Esophagus muscularis mucosa (tissue), 4 donors: ENCODE measurements at regions not wholly inside any gene's neighbourhood (a gene's known extent, or its start where the extent isn't known, plus 50 kb on each side); places are given as distances from the start of the nearest gene placed in this dataset.
"Not testable (repeated sequence)": the region's sequence is repeated elsewhere in the genome, so short reads cannot be mapped to it uniquely, and the experiment has no call there.

Source experiments
- DNase-seq: peaks from one replicate; pipeline ENCODE4 v3.0.0-alpha.2; 2017; ENCODE audit errors: extremely low spot score
- H3K27ac ChIP-seq, 4 donors: fragments of 200-600 bp; sonication (generic); replicated peaks in 1 of 4; 1 replicate in 3 of 4; 2 replicates in 1 of 4; pipeline ENCODE4 v1.5.1; 2016 to 2019; ENCODE audit warnings: mild to moderate bottlenecking in 1 of 4
- H3K27me3 ChIP-seq, 4 donors: fragments of 200-600 bp; sonication (generic); one replicate each; pipeline versions ENCODE4 v1.5.1 to v1.6.0; 2016 to 2019
- H3K36me3 ChIP-seq, 4 donors: fragments of 200-600 bp; sonication (generic); one replicate each; pipeline ENCODE4 v1.5.1; 2016 to 2019
- H3K4me1 ChIP-seq, 4 donors: fragments of 200-600 bp; sonication (generic); one replicate each; pipeline ENCODE4 v1.5.1; 2016 to 2019
- H3K4me3 ChIP-seq, 4 donors: fragments of 200-600 bp; sonication (generic); 1 replicate in 2 of 4; 2 replicates in 2 of 4; pipeline ENCODE4 v1.5.1; 2016 to 2019; ENCODE audit warnings: mild to moderate bottlenecking in 4 of 4, moderate library complexity in 1 of 4
- H3K9me3 ChIP-seq, 4 donors: fragments of 200-600 bp; sonication (generic); 1 replicate in 3 of 4; 2 replicates in 1 of 4; pipeline ENCODE4 v1.5.1; 2016 to 2019
- WGBS: methylation state at CpG from one replicate; pipeline ENCODE4 v1.1.5; 2018; 5-methylcytosine and 5-hydroxymethylcytosine counted together
- intact Hi-C: fragments of 100-400 bp; cut with DNase I; formaldehyde crosslinking; loops from one replicate; pipeline ENCODE4 v1.15.1; 2023

DNA sequence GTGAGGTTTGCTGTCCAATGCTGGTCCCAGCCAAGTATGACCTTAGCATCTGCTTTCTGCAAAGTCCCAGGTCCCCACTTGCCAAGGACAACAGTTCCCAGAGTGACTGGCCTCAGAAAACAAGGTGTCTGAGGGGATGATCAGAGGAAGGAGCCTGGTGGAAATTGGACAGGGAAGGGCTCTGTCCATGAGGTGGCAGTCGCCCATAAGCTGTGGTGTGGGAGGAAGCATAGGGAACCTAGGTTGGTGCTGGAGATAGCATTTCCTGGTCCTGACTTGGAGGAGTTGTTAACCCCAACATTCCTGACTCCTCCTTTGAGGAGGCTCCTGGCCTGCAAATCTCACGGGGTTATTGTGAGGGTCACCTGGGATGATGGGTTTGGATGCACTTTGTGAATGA lies 77.8 kb downstream of the LIMS4 start:
- H3K27me3 ChIP-seq, H3K9me3 ChIP-seq, intact Hi-C loops, H3K27ac ChIP-seq, H3K4me3 ChIP-seq, H3K4me1 ChIP-seq, H3K36me3 ChIP-seq, DNase-seq: not testable (repeated sequence)
- WGBS: no CpG with 5 or more reads among the region's 2 CpGs

DNA sequence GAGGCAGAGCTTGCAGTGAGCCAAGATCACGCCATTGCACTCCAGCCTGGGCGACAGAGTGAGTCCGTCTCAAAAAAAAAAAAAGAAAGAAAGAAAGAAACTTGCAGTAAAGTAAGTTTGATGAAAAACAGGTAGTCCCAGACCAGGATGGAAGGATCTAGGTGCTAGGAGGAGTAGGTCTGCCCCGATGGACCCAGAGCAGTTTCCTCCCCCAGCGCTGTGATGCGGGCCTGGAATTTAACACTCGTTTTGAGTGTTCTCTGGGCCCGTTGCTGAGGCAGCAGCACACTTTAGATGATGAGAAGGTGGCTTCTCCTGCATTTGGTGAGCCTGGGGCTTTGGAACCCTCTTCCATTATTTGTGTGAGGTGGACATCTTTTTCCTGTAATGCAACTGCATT lies 80.2 kb downstream of the LIMS4 start:
- 100% methylated on average over 1 of the region's 8 CpGs for WGBS
- DNase-seq, H3K27me3 ChIP-seq, H3K4me3 ChIP-seq, H3K27ac ChIP-seq, H3K4me1 ChIP-seq, H3K36me3 ChIP-seq, intact Hi-C loops, H3K9me3 ChIP-seq: not testable (repeated sequence)

- DNase-seq, H3K36me3 ChIP-seq, H3K4me1 ChIP-seq, H3K9me3 ChIP-seq, H3K27me3 ChIP-seq, intact Hi-C loops, H3K27ac ChIP-seq, H3K4me3 ChIP-seq: not testable (repeated sequence)
- WGBS: no CpG with 5 or more reads among the region's 5 CpGs
Measured at GRCh38 chr2:110391035-110391418, 81.6 kb downstream of the LIMS4 start.

DNA sequence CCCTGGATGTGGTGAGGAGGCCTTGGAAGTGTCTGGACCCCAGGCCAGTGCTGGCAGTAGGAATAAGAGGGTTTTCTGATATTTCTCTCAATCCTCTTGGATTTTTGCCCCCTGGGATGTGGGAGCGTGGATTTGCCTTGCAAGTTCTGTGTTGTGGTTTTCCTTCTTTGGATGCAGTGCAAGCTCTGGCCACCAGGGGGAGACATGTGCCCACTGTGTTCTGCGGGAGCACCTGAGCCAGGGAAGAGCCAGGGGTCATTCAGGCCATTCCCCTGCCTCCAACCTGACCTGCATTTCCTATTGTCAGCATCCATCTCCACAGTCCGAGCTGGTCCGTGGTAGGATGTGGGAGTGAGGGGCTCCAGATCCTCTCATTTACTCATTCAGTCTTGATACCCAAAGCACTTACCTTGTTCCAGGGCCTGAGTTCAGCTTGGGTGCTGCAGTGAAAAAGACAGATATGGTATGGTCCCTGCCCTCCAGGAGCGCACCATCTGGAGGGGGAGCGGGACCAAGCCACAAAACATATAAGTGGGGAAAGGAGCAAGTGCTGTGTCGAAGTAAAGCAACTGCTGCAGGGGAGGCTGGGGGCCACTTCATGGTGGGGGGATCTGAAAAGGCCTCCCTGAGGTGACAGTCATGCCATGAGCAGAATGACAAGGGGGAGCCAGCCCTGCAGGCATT lies 82.1 kb downstream of the LIMS4 start:
- DNase-seq, H3K27me3 ChIP-seq, H3K9me3 ChIP-seq, H3K4me1 ChIP-seq, H3K4me3 ChIP-seq, H3K27ac ChIP-seq, H3K36me3 ChIP-seq, intact Hi-C loops: not testable (repeated sequence)
- WGBS: 76% methylated on average over 5 of the region's 7 CpGs

DNA sequence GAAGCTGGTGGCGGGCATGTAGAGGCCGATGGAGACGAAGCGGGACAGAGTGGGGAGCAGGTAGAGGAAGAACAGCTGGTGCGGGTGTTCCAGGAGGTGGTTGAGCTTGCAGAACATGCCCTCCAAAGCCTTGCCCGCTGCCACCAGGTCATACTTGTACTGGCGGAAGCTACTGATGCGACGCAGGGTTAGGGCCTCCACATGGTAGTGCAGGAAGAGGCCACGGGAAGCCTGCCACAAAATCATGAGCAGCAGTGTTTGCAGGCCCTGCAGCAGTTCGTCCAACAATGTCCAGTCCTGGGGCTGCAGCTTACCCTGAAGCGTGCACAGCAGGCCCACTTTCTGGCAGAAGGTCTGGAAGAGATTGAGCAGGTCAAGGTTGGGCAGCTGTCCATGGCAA lies 85.6 kb downstream of the LIMS4 start:
- H3K9me3 ChIP-seq, DNase-seq, H3K27ac ChIP-seq, intact Hi-C loops, H3K4me3 ChIP-seq, H3K4me1 ChIP-seq, H3K27me3 ChIP-seq, H3K36me3 ChIP-seq: not testable (repeated sequence)
- WGBS: no CpG with 5 or more reads among the region's 12 CpGs

DNA sequence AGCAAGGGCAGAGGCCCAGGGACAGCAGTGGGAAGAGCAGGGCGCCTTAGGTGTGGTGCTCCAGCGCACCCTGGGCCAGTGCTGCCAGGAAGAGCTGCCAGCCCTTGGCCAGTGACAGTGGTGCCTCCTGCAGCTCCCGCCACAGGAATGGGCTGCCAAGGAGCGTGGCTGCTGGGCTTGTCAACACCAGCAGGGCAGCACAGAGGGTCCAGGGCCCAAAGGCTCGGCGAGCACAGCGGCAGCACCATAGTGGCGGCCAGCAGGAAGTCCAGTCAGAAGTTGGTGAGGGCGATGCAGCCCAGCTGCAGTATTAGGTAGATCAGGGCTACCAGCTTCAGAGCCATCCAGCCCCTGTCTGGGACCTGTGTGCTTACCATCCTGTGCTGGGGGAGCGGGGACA lies 86.1 kb downstream of the LIMS4 start:
- H3K36me3 ChIP-seq, H3K4me1 ChIP-seq, H3K27ac ChIP-seq, intact Hi-C loops, H3K27me3 ChIP-seq, H3K4me3 ChIP-seq, H3K9me3 ChIP-seq, DNase-seq: not testable (repeated sequence)
- WGBS: no CpG with 5 or more reads among the region's 10 CpGs

GRCh38 chr2:110384736-110385119 lies 87.9 kb downstream of the LIMS4 start:
- H3K36me3 ChIP-seq, H3K4me3 ChIP-seq, intact Hi-C loops, H3K9me3 ChIP-seq, H3K27me3 ChIP-seq, DNase-seq, H3K27ac ChIP-seq, H3K4me1 ChIP-seq: not testable (repeated sequence)
- WGBS: 80% methylated on average over 1 of the region's 13 CpGs

GRCh38 chr2:110384109-110384735 lies 88.4 kb downstream of the LIMS4 start:
- H3K27me3 ChIP-seq, H3K36me3 ChIP-seq, DNase-seq, H3K4me3 ChIP-seq, intact Hi-C loops, H3K4me1 ChIP-seq, H3K9me3 ChIP-seq, H3K27ac ChIP-seq: not testable (repeated sequence)
- no CpG with 5 or more reads among the region's 50 CpGs for WGBS

DNA sequence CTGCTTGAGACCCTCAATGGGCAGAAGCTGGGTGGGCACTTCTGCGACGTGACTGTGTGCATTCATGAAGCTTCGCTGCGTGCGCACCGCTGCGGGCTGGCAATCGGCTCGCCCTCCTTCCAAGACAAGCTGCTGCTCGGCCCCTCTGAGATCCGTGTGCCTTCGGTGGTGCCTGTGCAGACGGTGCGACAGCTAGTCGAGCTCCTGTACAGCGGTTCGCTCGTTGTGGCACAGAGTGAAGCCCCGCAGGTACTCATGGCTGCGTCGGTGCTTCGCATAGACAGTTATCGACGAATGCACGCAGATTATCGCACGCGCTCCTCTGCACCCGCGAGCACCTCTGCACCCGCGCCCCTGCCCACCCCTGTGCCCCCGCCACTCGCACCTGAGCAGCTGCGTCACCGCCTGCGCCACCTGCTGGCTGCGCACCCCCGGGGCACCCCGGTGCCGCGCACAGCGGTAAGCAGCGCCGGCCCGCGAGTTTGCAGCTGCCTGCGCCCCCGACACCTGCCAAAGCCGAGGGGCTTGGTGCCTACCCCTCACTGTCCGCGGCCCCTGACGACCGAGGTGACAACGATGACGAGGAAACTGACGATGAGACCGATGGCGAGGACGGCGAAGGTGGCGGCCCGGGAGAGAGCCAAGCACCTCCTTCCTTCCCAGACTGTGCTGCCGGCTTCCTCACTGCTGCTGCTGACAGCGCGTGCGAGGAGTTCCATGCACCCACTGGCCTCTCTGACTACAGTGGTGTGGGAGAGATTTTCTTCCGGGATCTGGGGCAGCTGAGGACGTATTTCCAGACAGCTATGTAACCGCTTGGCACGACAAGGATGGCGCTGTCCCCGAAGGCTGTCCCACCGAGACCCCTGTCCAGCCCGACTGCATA lies 89.2 kb downstream of the LIMS4 start:
- H3K4me1 ChIP-seq, DNase-seq, H3K36me3 ChIP-seq, intact Hi-C loops, H3K27ac ChIP-seq, H3K27me3 ChIP-seq, H3K4me3 ChIP-seq, H3K9me3 ChIP-seq: not testable (repeated sequence)
- WGBS: no CpG with 5 or more reads among the region's 75 CpGs

DNA sequence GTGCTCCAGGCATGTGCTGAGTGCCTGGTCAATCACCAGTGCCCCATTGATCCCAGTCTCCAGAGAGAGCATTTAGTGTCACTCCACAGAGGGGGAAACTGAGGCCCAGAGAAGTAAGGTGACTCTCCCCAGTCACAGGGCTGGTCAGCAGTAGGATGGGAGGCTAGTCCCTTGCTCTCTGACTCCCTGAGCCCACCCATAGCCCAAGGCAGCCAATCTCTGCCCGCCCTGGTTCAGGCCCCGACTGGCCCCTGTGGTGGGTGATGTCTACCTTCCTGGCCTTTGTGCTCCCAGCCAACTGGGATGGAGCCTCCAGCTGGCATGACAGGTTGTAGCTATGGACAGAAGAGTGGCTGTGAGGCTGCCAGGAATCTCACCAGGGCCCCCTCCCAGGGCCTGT lies 99.1 kb downstream of the LIMS4 start:
- H3K4me1 ChIP-seq, DNase-seq, H3K4me3 ChIP-seq, H3K27me3 ChIP-seq, H3K36me3 ChIP-seq, intact Hi-C loops, H3K27ac ChIP-seq, H3K9me3 ChIP-seq: not testable (repeated sequence)
- WGBS: 92% methylated on average over 2 of the region's 2 CpGs

- DNase-seq, H3K4me1 ChIP-seq, intact Hi-C loops, H3K27ac ChIP-seq, H3K27me3 ChIP-seq, H3K4me3 ChIP-seq, H3K36me3 ChIP-seq, H3K9me3 ChIP-seq: not testable (repeated sequence)
- WGBS: 71% methylated on average over 2 of the region's 2 CpGs
Measured at GRCh38 chr2:110371633-110372032, 101.0 kb downstream of the LIMS4 start.

GRCh38 chr2:110357616-110358015 lies 115.0 kb downstream of the LIMS4 start:
- H3K9me3 ChIP-seq, H3K27me3 ChIP-seq, DNase-seq, H3K4me3 ChIP-seq, H3K27ac ChIP-seq, H3K36me3 ChIP-seq, H3K4me1 ChIP-seq, intact Hi-C loops: not testable (repeated sequence)
- no CpG with 5 or more reads among the region's 2 CpGs for WGBS
